Ecto neural progenitor cell (in vitro differentiated cells): ENCODE measurements at regions not wholly inside any gene's neighbourhood (a gene's known extent, or its start where the extent isn't known, plus 50 kb on each side); places are given as distances from the start of the nearest gene placed in this dataset.
"Not testable (repeated sequence)": the region's sequence is repeated elsewhere in the genome, so short reads cannot be mapped to it uniquely, and the experiment has no call there.

Experiments
- DNase-seq: peaks from one replicate; pipeline ENCODE4 v3.0.0-alpha.2; 2018; ENCODE audit warnings: low spot score

DNA sequence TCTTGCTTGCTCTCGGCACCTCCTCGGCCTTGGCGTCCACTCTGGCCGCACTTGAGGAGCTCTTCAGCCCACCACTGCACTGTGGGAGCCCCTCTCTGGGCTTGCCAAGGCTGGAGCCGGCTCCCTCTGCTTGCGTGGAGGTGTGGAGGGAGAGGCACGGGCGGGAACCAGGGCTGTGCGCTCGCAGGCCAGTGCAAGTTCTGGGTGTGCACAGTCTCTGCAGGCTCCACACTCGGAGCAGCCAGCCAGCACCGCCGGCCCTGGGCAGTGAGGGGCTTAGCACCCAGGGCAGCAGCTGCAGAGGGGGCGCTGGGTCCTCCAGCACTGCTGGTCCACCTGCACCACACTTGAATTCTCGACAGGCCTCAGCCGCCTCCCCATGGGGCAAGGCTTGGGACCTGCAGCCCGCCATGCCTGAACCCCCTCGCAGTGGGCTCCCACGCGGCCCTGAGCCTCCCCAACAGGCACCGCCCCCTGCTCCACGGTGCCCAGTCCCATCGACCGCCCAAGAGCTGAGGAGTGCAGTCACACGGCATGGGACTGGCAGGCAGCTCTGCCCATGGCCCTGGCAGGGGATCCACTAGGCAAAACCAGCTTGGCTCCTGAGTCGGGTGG lies 411.2 kb upstream of the CHAC2 start:
- DNase-seq: no peak

DNA sequence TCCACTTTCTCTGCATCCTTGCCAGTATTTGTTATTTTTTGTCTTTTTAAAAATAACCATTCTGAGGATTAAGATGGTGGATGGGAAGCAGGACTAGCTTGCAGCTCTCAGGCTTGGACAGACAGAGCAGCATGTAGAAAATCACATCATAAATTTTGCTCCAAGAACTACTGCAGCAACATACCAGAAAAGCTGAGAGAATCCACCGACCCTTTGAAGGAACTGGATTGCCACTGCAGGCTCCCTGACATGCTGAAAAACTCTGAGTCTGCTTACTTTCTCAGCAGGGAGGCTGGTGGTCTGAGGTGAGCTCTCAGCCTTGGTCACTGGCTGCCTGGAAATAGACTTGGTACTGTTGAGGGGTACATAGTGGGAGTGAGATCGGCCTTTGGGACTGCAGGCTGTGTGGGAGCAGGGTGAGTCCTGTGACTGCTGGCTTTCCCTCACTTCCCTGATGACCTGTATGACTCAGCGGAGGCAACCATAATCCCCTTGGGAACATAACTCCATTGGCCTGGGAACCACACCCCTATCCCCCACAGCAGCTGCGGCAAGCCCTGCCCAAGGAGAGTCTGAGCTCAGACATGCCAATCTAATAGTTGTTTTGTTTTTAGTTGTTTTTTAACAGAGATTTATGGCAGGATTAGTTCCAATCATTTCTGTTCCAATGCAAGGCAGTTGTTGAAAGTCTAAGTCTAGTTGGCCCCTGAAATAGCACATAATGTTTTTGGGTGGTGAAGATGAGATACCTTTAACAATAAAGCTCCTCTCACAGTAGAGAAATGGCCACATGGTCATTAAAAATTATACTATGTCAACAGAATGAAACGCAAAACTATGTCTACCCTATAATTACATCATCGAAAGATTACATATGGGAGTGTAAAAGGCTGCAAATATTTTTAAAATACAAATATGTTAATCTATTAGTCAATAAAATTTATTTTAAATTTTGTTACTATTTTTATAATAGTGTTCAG lies 414.2 kb upstream of the CHAC2 start:
- no peak for DNase-seq

DNA sequence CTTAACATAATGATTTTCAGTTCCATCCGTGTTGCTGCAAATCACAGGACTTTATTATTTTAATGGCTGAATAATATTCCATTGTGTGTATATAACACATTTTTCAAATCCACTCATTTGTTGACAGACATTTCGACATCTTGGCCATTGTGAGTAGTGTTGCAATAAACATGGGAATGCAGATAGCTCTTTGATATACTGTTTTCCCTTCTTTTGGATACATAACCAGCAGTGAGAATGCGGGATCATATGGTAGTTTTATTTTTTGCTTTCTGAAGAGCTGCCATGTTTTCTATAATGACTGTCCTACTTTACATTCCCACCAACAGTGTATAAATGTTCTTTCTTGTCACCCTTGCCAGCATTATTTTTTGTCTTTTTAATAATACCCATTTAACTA lies 420.3 kb upstream of the CHAC2 start:
- DNase-seq: no peak

DNA sequence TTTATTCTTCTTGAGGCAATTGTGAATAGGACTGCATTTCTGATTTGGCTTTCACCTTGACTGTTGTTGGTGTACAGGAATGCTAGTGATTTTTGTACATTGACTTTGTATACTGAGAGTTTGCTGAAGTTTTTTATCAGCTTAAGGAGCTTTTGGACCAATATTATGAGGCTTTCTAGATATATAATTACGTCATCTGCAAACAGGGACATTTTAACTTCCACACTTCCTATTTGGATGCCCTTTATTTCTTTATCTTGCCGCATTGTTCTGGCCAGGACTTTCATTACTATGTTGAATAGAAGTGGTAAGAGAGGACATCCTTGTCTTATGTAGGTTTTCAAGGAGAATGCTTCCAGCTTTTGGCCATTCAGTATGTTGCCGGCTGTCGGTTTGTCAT lies 425.4 kb upstream of the CHAC2 start:
- no peak for DNase-seq

DNA sequence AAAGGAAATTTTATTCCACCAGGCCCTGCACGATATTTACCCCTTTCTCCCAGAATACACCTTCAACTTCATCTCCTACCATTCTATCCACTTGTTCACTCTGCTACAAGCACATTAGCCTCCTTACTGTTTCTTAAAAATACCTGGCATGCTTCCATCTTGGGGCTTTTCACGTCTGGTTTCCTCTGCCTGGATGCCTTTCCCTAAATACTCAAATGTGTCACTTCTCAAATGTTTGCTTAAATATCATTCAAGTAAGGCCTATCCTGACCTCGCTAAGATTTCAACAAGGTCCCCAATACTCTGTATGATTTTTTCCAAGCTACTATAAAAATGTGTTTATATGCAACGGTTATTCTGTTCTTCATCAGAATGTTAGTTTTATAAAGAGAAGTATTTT lies 433.0 kb upstream of the CHAC2 start:
- DNase-seq: no peak

DNA sequence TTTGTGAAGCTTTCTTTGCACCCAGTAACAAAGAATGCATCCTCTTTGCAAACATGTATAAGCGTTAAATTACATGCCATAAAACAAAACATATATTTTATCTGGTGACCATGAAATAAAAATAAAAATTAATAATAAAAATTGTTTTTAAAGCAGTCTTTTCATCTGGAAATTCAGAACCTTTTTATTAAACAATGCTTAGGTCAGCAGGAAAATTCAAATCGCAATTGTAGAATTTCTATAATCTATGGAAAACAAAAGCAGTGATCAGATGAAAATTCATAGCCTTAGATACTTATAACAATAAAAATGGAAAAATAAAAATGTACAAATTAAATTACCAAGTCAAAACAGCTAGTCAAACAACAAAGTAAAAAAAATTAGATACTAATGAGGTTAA lies 435.9 kb upstream of the CHAC2 start:
- DNase-seq: no peak

DNA sequence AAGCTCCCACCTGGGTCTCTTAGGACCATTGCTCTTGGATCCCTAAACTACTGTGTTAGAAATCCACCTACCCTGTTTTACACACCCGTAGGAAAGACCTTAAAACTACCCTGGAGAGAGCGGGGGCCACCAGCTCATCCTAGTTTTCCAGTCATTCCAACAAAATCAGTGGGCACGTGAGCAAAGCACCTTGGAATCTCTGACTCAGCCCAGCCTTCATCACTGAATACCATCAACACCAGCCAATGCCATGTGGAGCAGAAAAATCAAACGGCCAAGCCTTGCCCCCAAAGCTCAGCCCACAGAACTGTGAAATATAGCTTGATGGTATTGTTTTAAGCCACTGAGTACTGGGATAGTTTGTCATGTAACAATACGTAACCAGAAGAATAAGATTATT lies 449.7 kb upstream of the CHAC2 start:
- DNase-seq: no peak

DNA sequence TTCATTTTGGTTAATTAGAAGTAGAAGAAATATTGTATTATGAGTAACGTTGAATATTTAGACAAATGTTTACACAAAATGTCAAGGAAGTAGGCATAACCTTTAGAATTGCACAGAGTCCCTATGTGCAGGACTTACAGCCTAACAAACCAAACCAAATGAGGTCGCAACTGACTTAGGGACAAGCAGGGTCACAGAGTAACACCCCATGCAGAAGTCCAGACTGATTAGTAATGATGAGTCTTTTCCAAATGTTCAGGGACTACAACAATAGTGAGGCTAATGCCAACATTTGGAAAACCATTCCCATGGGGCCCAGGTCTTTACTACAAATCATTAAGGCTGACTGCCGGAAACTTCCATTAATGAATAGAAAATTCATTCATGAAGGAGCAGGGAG lies 452.5 kb upstream of the CHAC2 start:
- DNase-seq: no peak

DNA sequence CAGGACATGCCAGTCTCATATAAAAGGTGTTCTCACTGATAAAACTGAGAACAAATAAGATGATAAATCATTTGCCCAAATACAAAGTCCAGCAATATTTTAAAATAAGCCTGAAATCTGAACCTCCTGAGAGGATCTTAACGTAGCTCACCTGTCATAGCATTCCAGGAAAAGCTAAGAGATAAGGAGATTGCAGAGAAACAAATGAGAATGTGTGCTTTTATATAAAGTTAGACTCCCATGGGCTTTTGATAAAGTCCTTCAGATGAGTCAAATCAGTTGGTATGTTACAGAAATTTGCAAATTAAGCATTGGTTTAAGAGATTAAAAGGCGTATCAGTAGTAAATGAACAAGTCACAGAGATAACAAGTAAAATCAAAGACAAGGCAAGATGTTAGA lies 452.9 kb upstream of the CHAC2 start:
- no peak for DNase-seq

DNA sequence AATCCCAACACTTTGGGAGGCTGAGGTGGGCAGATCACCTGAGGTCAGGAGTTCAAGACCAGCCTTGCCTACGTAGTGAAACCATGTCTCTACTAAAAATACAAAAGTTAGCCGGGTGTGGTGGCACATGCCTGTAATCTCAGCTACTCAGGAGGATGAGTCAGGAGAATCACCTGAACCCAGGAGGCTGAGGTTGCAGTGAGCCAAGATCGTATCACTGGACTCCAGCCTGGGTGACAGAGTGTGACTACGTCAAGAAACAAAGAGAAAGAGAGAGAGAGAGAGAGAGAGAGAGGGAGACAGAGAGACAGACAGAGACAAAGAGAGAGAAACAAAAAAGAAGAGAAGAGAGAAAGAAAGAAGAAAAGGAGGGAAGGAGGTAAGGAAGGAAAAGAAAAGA lies 454.0 kb upstream of the CHAC2 start:
- not testable (repeated sequence) for DNase-seq

DNA sequence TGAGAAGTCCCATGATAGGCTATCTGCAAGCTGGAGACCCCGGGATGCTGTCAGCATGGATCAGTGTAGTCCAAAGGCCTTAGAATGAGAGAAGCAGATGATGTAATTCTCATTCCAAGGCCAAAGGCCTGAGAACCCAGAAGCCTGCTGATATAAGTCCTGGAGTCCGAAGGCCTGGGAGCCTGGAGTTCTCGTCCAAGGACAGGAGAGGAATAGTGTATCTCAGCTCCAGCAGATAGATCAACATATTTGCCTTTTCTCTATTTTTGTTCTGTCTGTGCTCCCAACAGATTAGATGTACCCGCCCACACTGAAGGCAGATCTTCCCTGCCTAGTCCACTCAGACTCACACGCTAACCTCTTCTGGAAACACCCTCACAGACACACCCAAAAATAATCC lies 454.9 kb upstream of the CHAC2 start:
- no peak for DNase-seq

DNA sequence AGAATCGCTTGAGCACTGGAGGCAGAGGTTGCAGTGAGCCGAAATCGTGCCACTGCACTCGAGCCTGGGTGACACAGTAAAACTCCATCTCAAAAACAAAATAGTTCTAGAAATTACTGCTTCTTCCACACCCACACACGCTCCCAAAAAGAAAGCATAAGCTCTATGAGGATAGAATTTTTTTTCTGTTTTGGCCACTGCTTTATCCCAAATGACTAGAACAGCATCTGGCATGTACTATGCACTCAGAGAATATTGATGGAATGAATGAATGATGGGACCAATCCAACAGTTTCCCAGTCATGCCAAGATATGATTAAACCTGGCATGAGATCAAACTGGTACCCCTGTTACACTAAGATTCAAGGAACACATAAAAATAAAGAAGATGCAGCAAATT lies 455.4 kb upstream of the CHAC2 start:
- no peak for DNase-seq

DNA sequence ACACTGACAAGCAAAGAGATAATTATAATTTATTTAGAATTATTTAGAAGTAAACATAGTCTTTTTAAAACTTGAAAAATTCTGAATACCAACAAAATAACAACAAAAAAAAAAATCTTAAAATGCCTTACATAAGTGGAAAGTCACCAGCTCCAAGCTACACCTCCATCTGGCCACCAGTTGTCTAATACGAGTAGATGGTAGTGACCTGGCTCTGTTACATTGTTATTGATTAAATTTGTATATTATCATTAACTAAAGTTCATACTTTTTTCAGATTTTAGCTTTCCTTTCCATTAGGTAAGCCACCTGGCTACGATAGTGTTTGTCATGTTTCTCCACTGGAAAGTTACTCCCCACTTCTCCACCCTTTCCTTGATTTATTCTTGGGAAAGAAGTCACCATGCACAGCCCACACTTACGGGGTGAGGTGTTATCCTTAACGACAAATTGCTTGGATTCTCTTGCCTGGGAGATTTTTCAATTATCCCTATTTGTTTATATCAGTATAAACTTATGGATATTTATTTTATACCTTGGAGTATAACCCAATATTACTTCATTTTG lies 464.5 kb upstream of the CHAC2 start:
- no peak for DNase-seq

DNA sequence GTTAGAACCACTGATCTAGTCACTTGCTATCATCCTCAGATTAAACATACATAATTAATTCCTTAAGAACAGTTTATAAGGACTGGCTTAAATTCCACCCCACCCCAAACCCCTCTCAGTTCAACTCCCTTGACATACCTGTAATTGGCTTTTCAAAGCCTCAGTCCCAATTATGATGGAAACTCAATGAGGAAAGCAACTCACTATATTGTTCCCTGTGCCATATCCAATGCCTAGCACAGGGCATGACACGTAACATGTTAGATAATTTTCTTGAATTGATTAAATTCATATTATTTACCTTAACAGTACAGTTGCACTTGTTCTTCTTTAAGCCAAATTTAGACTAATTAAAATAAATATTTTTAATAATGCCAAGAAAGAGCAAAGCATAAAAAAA lies 465.1 kb upstream of the CHAC2 start:
- no peak for DNase-seq

DNA sequence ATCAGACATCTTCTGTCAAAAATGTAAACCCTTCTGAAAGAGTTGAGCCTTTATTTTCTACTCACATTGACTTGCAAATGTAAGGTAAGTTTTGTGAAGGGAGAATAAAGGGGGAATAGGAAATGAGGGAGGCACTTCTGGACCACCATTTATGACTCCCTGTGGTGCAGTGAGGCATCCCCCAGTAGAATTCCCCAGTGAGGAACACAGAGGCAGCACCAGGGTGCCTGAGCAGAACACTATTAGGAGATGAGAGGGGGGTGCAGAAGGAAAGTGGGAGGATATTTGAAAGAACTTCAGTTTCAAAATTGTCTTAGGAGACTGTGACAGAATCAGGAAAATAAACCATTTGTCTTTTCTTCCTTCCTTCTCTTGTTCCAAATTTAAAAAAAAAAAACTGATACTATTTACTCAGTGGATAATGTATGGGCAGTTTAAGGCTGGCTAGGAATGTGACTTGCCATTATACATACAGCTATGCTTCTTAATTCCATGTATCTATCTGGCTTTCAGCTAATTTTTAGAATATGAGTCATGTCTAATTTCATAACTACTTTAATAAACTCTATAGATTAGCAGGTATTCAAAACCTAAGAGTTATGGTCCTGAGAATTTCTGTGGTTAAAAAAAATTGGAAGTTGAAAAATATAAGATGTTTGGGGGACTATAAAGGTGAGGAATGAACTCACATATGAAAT lies 478.1 kb upstream of the CHAC2 start:
- DNase-seq: no peak

DNA sequence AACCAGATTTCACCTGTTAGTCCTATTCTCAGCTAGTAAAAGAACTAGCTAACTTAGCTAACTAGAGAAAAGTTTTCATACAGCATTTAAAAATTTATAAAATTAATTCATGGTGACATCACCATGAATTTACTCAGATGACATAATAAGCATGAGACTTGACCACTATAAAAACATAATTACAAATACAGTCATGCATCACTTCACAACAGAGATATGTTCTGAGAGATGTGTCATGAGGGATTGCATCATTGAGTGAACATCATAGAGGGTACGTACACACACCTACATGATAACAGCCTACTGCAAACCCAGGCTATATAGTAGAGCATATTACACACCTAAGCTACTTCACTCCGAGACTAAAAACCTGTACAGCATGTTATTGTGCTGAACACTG lies 481.3 kb upstream of the CHAC2 start:
- no peak for DNase-seq

DNA sequence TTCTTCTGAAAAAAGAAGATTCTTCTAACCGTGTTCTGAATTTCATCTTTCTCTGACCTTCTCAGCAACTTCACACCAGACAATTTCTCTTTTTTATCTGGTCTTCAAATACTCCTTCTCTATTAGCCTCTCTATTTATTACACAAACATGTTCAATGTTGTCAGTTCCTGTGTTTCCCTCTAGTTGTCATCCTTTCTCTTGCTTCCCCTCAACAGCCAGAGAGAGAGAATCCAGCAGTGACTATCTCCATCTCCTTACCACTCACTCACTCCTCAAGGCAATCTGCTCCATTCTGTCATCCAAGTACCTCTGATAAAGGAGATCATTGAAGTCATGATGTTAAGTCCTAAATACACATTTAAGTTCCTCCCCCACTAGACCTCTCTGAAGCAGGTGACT lies 491.9 kb upstream of the CHAC2 start:
- no peak for DNase-seq

DNA sequence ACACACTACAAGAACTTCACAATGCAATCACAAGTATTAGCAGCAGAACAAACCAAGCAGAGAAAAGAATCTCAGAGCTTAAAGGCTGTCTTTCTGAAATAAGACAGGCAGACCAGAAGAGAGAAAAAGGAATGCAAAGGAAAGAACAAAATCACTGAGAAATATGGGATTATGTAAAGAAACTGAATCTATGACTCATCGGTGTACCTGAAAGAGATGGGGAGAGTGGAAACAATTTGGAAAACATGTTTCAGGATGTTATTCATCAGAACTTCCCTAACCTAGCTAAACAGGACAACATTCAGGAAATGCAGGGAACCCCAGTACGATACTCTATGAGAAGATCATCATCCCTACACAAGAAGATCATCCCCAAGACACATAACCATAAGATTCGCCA lies 499.0 kb upstream of the CHAC2 start:
- DNase-seq: no peak

DNA sequence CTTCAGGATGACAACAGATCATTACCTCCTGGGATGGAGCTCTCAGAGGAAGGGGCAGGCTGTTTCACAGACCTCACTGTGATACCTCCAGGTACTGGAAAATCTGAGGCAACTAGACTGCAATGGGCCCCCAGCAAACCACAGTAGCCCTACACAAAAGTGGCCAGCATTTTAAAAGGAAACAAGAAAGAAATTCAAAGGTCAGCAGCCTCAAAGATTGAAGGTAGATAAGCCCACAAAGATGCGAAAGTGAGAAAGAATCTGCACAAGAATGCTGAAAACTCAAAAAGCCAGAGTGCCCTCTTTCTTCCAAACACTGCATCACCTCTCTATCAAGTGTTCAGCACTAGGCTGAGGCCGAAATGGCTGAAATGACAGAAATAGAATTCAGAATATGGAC lies 499.5 kb upstream of the CHAC2 start:
- DNase-seq: no peak

DNA sequence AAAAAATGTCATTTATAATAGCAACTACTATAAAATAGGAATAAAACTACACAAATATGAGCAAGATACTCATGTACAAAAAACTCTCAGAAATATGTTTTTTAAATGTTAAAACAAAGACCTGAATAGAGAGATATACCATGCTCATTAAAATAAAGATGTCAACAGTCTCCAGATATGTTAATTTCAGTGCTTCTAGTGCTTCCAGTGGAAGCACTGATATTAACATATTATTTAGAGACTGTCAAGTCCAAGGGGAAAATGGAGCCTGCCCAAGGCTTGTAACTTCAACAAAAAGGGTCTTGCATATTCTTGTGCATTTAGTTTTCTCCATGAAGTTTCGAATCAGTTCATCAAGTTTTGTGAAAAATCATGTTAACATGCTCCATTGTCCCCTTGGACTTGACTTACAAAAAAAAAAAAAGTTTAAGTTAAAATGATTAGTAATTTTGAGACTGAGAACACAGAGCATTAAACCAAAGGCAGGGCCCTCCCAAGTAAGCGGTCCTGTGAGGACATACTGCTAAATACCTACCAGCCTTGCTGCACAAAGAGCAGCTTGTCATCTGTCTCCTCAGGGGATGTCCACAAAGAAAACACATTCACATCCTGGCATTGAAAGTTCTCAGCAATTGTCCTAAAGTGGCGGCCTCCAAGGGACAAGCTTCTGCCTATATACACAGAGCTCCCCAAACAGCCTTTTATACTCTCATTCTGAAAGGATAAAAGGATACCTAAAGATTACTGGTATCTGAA lies 501.9 kb upstream of the CHAC2 start:
- DNase-seq: no peak

DNA sequence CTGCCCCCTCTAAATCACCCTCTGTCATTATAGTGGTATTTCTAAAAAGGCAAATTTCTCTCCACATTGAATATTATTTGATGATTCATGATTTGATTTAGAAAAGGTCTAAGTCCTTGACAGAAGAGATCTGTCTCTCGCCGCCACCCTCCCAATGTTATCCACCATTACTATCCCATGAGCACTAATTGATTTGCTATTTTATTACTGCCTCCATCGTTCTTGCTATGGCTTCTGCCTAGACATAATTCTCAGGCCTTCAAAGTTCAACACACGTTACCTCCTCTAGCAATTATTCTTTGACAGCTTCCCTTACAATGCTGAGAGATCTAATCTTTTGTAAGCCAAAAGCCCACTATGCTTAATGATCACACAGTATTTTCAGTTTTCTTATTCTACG lies 507.0 kb upstream of the CHAC2 start:
- no peak for DNase-seq

DNA sequence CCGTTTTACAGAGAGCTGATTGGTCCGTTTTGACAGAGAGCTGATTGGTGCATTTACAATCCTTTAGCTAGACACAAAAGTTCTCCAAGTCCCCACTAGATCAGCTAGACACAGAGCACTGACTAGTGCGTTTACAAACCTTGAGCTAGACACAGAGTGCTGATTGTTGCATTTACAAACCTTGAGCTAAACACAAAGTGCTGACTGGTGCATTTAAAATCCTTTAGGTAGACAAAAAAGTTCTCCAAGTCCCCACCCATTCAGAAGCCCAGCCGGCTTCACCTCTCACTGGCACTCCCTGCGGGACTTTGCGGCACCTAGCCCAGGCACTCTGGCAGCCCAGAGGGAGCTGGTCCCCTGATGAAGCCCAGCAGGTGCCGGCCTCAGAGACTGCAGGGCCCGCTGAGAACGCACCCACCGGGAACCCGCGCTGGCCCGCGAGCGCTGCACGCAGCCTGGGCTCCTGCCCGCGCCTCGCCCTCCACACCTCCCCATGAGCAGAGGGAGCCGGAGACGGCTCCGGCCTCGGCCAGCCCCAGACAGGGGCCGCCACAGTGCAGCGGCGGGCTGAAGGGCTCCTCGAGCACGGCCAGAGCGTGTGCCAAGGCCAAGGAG lies 508.1 kb upstream of the CHAC2 start:
- DNase-seq: no peak
